ENCODE measurements at regions not wholly inside any gene's neighbourhood (a gene's known extent, or its start where the extent isn't known, plus 50 kb on each side); places are given as distances from the start of the nearest gene placed in this dataset.

DNA sequence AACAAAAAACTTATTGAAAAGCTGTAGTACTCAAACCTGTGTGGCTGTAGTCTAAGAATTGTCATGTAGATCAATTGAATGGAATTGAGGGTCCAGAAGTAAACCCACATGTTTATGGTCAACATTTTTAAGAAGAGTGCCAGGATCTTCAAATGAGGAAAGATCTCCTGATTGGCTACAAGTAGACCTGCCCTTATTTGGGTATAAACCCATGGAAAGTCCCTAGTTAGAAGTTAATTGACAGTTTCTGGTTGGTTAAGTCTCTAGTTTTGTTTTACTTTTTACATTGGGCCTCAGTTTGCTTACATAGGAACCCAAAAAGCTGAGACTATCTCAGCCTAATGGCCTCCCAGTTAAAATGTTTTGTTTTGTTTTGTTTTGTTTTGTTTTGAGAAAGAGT is 91.9 kb upstream of the RESF1 start:
- DNase-seq (ENCODE audit: low spot score), result no peak

GRCh38 chr12:31866523-31866922 is 92.7 kb upstream of the RESF1 start:
- DNase-seq (ENCODE audit: low spot score), result no peak

DNA sequence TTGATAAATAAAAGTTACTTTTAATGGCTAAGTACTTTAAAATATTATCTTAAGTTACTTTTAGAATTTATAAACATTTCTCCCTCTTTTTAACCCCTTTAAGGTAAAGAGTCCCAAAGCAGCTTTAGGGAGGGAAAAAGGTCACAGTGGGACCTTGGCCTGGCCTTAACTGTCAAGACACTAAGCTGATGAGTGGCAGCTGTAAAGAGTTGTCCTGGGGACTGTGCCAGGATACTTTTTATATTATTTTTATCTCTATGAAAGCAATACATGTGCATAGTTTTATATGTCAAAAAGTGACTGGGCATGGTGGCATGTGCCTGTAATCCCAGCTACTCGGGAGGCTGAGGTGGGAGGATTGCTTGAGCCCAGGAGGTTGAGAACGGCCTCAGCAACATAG is 94.2 kb upstream of the RESF1 start:
- no peak for DNase-seq (ENCODE audit: low spot score)

DNA sequence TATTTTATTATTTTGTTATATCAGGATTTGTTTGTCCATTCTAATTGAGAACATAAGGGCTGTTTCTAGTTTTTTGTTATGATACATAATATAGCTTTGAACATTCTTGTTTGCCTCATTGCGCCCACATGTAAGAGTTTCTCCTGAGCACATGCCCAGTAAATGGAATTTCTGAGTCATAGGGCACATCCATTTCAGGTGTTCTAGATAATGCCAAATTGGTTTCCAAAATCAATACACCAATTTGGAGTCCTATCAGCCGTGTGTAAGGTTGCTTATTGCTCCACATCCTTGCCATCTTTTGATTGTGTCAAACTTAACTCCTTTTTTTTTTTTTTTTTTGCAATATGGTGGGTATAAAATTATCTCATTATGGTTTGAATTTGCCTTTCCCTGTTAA is 97.9 kb upstream of the RESF1 start:
- no peak for DNase-seq (ENCODE audit: low spot score)

- no peak for DNase-seq (ENCODE audit: low spot score)
Observed at GRCh38 chr12:31860401-31860800, 98.8 kb upstream of the RESF1 start.

DNA sequence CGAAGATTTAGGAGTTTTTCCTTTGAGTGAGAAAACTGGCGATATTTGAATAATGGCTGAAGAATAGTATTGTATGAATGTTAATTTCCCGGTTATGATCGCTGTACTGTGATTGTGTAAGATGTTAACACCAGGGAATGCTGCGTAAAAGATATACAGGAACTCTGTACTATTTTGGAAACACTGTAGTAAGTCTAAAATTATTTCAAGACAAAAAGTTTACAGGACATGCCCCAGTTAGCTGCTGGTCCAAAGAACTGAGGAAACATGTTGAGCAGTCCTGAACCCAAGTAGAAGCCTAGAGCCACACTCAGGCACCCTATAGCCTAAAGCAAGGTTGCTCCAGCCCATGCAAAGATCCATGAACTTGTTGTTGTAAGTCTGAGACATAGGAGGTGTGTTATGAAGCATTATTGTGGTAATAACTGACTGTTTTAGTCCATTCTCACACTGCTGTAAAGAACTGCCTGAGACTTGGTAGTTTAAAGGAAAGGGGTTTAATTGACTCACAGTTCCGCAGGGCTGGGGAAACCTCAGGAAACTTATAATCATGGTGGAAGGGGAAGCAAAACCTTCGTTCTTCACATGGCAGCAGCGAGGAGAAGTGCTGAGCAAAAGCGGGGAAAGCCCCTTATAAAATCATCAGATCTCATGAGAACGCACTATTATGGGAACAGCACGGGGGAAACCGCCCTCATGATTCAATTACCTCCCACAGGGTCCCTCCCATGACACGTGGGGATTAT is 99.8 kb upstream of the RESF1 start:
- no peak for DNase-seq (ENCODE audit: low spot score)

DNA sequence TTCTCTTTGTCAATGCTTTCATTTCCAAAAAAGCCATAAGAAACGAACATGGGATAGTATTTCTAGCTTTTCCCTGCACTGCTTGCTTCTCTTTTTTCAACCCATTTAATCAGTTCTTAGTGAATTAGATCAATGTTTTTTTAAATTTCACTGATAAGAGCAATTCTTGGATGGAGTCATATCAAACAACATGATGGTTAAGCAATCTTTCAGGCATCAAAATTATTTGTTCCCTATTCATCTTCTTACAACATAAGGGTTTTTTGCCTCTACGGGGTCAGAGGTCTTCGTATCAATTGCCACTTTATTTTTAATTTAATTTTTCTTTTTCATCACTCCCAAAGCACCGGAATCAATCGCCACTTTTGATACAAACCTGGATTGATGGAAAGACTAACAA is 103.8 kb upstream of the RESF1 start:
- DNase-seq (ENCODE audit: low spot score), result no peak

DNA sequence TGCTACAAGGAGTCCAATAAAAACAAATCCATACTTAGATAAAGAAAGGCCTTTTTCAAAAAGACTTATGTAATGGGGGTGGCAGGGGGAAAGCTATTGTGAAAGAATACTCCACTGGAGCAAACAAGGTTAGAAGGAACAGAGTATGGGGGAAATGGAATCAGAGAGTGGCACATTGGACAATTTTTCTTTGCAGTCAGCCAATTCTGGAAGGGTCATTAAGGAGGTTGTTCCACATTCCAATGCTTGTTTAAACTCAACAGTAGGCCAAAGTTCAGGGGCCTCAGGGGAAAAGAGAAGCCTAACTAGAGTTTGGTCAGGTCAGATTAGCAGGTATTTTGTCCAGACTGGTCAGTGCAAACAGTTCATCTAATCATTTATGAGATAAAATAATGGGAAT is 105.2 kb upstream of the RESF1 start:
- no peak for DNase-seq (ENCODE audit: low spot score)

DNA sequence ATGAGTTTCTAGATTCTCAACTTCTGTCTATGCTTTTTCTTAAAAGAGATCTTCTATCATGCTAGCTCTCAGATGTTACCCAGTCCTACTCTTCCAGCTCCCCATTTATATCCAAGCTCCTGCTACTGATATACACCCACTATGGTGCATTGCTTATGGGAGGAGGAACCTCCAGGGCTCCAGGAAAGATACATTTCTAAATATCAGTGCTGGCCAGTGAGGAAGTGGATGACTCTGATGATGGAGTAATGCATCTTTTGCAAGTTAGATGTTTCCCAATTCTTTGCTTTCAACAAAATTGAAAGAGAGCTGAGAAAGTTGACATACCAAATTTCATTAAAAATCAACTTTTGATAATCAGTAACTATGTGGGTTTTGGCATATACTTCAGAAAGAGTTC is 105.7 kb upstream of the RESF1 start:
- no peak for DNase-seq (ENCODE audit: low spot score)

DNA sequence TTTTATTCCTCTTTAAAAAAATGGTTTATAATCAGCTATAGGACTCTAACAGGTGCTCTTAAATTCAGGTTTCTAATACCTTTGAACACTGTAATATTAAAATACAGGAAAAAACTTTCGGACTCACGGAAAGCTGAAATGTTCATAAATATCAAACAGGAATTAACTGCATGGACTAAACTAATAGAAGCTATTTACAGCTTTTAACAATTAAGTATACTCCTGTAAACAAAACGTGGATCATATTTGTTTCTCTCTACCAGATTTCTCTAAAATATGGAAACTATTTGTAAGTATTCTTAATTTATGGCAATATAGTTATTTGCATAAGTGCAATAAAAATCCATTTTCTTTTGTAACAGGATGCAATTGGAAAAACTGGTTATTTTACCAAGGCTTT is 108.9 kb upstream of the RESF1 start:
- DNase-seq (ENCODE audit: low spot score), result no peak

- peak; percentile 26 for DNase-seq (ENCODE audit: low spot score)
Observed at GRCh38 chr12:31849090-31849687, 110.0 kb upstream of the RESF1 start.

- DNase-seq (ENCODE audit: low spot score), result no peak
Observed at GRCh38 chr12:31846405-31846804, 112.8 kb upstream of the RESF1 start.

DNA sequence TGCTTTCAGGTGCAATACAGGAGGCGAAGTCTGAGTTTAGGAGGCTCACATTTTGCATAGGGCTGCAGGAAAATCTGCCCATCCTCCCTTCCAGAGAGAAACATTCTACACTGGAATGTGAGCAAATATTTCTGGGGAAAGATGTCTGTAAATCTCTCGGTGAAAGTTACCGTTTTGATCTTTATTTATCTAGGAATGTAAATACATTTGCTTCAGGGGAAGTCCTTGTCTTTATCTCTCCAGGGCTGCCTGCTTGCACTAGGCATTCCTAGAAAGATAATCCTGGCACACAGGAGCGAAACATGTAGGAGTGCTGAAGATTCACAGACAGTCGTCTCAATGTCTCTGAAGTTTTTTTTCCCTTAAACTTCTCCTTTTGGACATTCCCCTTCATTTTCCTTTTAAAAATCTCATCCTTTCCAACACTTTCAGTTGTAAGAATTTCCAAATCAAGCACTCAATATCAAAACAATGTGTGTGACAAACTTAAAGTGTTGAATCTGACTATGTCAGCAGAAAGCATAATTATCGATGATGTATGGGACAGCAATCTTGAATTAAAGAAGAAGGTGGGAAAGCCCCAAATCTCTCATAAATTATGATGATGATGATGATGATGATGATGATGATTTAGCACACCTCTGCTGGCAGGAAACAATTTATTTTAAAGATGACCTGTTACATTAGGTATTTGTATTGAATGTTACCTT is 113.4 kb upstream of the RESF1 start:
- DNase-seq (ENCODE audit: low spot score), result no peak

- DNase-seq (ENCODE audit: low spot score), result no peak
Observed at GRCh38 chr12:31843398-31844095, 114.7 kb upstream of the AMN1 start.

DNA sequence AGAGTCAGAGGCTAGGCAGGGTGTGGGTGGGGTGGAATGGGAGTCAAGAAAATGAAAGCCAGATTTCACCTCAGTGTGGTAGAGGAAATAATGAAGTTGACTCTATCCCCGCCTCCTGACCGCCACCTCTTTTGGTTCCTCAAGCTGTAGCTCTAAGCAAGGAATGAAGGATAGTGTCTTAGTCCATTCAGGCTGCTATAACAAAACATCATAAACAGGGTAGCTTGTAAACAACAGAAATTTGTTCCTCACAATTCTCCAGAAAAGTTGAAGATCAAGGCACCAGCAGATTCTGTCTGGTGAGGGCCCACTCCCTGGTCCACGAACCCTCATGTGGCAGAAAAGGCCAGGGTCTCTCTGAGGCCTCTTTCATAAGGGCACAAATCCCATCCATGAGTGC is 109.1 kb upstream of the AMN1 start:
- no peak for DNase-seq (ENCODE audit: low spot score)

- DNase-seq (ENCODE audit: low spot score), result no peak
Observed at GRCh38 chr12:31835276-31835882, 106.6 kb upstream of the AMN1 start.

GRCh38 chr12:31834150-31834549 is 105.3 kb upstream of the AMN1 start:
- DNase-seq (ENCODE audit: low spot score), result no peak

DNA sequence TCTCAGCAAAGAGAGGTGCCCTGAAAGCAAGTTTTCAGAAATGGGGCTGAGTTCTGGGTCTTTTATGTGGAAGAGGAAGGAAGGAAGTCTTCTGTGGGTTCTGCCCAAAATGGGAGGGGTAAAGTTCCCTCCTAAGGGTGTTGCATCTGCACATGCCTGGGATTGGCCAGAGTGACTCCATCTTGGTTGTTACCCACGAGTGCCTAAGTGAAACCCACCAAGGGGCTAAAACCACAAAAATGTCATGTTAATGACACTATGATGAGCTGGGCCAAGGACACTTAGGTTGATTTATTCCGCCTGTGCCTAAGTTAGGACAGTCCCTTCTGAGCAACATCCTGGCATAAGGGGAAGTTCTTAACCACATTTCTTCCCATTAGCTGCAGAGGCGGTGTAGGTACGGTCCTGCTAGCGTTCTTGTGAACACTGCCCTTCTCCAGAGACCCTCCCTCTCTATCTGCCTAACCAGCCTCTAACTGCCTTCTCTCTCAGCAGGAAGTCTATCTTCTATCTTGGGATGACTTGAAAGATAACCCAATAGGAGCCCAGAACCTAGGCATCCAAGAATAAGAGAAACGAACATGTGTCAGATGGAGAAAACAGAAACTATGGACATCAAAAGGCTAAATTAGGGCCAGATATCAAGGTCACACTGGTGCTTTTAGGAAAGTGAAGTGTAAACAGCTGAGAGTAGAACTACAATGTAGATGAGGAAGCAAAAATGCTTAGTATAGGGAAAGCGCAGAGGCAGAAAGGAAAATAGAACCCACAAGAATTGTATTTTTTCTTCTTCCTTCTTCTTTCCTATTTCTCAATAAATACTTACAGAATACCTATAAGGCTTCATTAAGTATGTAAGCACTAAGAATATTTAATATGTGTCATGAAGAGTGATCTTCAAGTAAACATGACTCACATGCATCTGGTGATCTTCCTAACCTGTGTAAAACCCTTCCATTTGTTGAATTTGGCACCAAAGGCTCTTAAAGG is 104.2 kb upstream of the AMN1 start:
- no peak for DNase-seq (ENCODE audit: low spot score)

DNA sequence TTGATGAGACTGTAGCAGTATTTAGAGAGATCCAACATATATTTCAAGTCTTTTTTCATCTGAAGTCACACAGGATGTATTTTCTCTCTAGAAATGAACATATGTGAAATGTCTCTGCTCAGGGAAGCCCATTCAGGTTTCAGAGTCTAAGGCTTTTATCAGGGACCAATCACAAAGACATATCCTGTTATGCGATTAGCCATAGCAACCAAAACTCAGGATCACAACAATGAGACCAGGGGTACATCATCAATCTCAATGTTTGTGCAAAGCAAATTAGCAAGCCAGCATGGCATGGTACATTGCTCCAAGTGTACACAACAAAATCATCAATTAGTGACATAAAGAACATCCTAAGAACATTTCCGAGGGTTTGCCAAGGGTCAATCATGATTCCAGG is 99.2 kb upstream of the AMN1 start:
- DNase-seq (ENCODE audit: low spot score), result no peak

GRCh38 chr12:31822761-31823160 is 93.9 kb upstream of the AMN1 start:
- no peak for DNase-seq (ENCODE audit: low spot score)

GRCh38 chr12:31821484-31821883 is 92.7 kb upstream of the AMN1 start:
- no peak for DNase-seq (ENCODE audit: low spot score)
